AG08396 (cell line): ENCODE measurements at regions not wholly inside any gene's neighbourhood (a gene's known extent, or its start where the extent isn't known, plus 50 kb on each side); places are given as distances from the start of the nearest gene placed in this dataset.

ENCODE experiments used
- DNase-seq: peaks from one replicate; pipeline ENCODE4 v3.0.0; 2012; ENCODE audit warnings: low spot score, mixed read lengths

DNA sequence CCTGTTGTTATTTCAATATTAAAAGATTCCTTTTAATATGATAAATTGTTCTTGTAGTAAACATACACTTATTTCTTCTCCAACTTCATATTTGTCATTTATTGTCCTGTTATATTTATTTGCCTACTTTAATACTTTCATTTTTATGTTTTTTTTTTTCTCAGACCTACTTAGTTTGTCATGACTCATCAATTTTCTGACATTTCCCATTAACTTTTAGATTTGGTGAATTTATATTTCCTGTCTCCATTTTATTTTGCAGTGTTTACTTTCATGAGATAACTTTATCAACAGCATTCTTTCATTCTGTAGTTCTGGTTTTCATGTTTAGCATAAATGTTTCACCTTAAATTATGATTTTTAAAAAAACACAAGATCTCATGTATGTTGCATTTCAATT lies 788.7 kb downstream of the EFNA5 start:
- DNase-seq = no peak

- no peak for DNase-seq
Measured at GRCh38 chr5:106880656-106881055, 790.1 kb downstream of the EFNA5 start.

- no peak for DNase-seq
Measured at GRCh38 chr5:106877881-106878280, 792.9 kb downstream of the EFNA5 start.

GRCh38 chr5:106876665-106877194 lies 794.0 kb downstream of the EFNA5 start:
- no peak for DNase-seq

- DNase-seq = no peak
Measured at GRCh38 chr5:106876298-106876622, 794.5 kb downstream of the EFNA5 start.

- DNase-seq = peak; percentile 3
Measured at GRCh38 chr5:106875591-106876297, 795.0 kb downstream of the EFNA5 start.

DNA sequence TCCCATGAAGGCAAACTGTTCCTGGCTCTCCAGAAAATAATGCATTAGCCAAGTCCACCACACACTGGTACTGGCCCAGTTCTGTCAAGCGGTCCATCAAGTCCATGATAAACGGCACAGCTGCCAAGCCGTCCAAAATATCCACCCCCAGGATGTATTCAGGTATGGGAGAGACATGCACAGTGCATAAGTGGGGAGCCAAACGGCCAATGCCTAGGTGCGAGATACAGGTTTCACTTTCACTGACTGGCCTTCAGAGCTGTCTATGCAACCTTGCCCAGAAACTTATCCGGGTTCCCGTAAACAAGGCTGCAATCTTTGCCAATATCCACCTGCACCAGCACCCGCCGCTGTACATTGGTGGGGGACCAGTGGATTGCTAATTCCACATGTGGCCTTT lies 795.8 kb downstream of the EFNA5 start:
- DNase-seq = no peak

GRCh38 chr5:106874531-106874930 lies 796.2 kb downstream of the EFNA5 start:
- DNase-seq = no peak

DNA sequence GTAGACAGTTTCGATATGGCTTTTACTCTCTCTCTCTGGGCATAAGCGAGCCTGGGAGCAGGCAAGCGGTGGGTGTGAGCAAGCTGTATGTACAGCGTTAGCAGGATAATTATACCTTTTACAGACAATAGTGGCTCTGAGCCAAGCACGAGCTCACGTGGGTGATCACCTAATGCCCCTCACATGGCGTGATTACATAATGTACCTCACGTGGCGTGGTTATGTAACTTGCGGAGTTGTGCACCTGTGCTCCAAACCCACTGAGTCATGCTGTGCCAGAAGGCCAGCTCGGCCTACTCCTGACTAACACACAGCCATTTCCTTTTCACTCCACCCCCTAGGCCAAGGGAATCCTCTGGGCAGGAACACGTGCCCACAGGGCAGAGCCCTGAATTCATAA lies 797.2 kb downstream of the EFNA5 start:
- DNase-seq = no peak

GRCh38 chr5:106865279-106865678 lies 805.5 kb downstream of the EFNA5 start:
- DNase-seq = no peak

GRCh38 chr5:106862450-106863193 lies 808.1 kb downstream of the EFNA5 start:
- DNase-seq = no peak

DNA sequence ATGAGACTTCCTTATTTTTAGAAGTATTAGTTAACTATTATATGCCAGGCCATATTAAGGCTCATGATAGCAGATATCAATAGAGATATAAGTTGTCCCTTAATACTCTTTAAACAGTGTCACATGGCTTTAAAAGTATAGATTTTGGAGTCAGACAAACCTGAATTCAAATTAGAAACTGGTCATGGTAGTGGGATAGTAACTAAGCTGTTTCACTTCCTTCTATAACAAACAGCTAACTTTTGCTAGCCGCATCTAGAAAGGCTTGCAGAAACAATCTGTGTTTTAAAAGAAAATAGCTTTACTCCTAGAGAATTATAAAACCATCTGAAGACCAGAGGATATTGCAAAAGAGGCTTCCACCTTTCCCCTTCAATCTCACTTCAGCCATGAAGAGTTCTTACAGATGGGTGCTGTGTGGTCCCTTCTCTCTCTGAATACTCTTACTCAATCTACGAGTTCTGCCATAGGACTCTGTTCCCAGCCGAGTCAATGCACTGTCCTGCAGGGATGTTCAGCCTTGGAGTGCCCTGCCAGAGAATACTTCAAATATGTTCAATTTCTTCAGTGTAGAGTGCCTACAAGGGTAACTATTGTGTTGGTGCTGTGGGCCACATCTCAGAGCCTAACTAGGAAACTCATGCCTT lies 810.2 kb downstream of the EFNA5 start:
- DNase-seq = no peak

- no peak for DNase-seq
Measured at GRCh38 chr5:106858616-106859015, 812.1 kb downstream of the EFNA5 start.

- no peak for DNase-seq
Measured at GRCh38 chr5:106854922-106855321, 815.8 kb downstream of the EFNA5 start.

GRCh38 chr5:106854105-106854687 lies 816.5 kb downstream of the EFNA5 start:
- no peak for DNase-seq

DNA sequence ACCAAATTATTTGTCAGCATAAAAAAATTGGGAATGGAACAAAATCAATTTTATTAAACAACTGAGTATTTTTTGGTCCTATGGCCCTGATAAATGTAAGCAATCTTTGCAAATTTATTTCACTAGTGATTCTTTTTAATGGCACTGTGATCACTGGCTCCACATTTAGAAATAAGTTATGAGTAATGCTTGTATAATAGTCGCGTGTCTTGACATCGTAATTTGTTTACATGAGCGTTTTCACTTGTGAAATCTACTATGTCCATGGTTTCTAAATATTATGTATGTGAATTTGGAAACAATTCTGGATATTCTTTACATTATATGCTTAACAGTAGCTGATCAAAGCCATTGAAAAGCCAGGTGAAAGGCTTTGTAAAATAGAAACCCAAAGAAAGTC lies 817.5 kb downstream of the EFNA5 start:
- no peak for DNase-seq

- no peak for DNase-seq
Measured at GRCh38 chr5:106849266-106849665, 821.5 kb downstream of the EFNA5 start.

- no peak for DNase-seq
Measured at GRCh38 chr5:106843812-106844416, 826.8 kb downstream of the EFNA5 start.

- DNase-seq = no peak
Measured at GRCh38 chr5:106833517-106833916, 837.2 kb downstream of the EFNA5 start.

DNA sequence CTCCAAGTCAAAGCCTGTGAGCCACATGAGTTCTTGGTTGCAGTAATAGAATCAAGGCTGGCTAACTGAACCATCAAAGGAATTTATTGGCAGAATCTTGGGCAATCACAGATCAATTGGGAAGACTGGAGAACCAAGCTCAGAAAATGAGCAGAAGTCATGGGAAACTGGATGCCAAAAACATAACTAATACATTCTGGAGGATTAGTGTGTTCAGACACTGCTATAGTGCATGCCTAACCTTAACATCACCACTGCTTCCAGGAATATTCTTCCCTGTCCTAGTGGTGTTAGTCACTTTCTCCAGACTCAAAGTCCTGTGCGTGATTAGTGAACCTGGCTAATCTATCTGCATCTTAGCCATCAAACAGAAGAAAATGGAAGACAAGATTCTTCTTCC lies 843.7 kb downstream of the EFNA5 start:
- no peak for DNase-seq

GRCh38 chr5:106825374-106825773 lies 845.4 kb downstream of the EFNA5 start:
- no peak for DNase-seq

- no peak for DNase-seq
Measured at GRCh38 chr5:106822851-106823250, 847.9 kb downstream of the EFNA5 start.
